Mesendoderm (in vitro differentiated cells): ENCODE measurements at regions not wholly inside any gene's neighbourhood (a gene's known extent, or its start where the extent isn't known, plus 50 kb on each side); places are given as distances from the start of the nearest gene placed in this dataset.
"Not testable (repeated sequence)": the region's sequence is repeated elsewhere in the genome, so short reads cannot be mapped to it uniquely, and the experiment has no call there.

Source experiments
- DNase-seq: peaks from one replicate; pipeline ENCODE4 v3.0.0; 2013
- H2AK5ac ChIP-seq: 2 replicates; pipeline ENCODE4 v1.6.1; 2013; ENCODE audit warnings: low read length, inconsistent platforms
- H2BK120ac ChIP-seq: 2 replicates; pipeline ENCODE4 v1.6.1; 2013; ENCODE audit warnings: low read depth, mild to moderate bottlenecking, low read length, moderate library complexity, mixed read lengths
- H2BK15ac ChIP-seq: replicated peaks from 2 replicates; pipeline ENCODE4 v1.6.1; 2013; ENCODE audit warnings: low read depth, mild to moderate bottlenecking, moderate library complexity
- H2BK5ac ChIP-seq: 2 replicates; pipeline ENCODE4 v1.6.1; 2013; ENCODE audit warnings: low read length, inconsistent platforms
- H3K18ac ChIP-seq: 2 replicates; pipeline ENCODE4 v1.6.1; 2013; ENCODE audit warnings: mild to moderate bottlenecking, low read length, mixed read lengths
- H3K23ac ChIP-seq: one replicate; pipeline ENCODE4 v1.6.1; 2013; ENCODE audit warnings: low read length
- H3K27ac ChIP-seq: 2 replicates; pipeline ENCODE4 v1.5.1; 2013; ENCODE audit warnings: low read depth, mild to moderate bottlenecking, inconsistent platforms, low read length, moderate library complexity
- H3K27me3 ChIP-seq: 2 replicates; pipeline ENCODE4 v1.6.1; 2013; ENCODE audit warnings: low read length, control low read depth, mild to moderate bottlenecking, inconsistent platforms; ENCODE audit not compliant: insufficient read depth, poor library complexity
- H3K36me3 ChIP-seq: 2 replicates; pipeline ENCODE4 v1.6.1; 2013; ENCODE audit warnings: low read length, inconsistent platforms; ENCODE audit not compliant: control insufficient read depth, insufficient read depth
- H3K4ac ChIP-seq: one replicate; pipeline ENCODE4 v1.6.1; 2013; ENCODE audit warnings: low read depth, mild to moderate bottlenecking, low read length, moderate library complexity
- H3K4me1 ChIP-seq: 2 replicates; pipeline ENCODE4 v1.6.1; 2013; ENCODE audit warnings: low read depth, low read length, inconsistent platforms; ENCODE audit not compliant: control insufficient read depth
- H3K4me2 ChIP-seq: 2 replicates; pipeline ENCODE4 v1.6.1; 2013; ENCODE audit warnings: low read length
- H3K4me3 ChIP-seq: 2 replicates; pipeline ENCODE4 v1.5.1; 2013; ENCODE audit warnings: mild to moderate bottlenecking, low read length
- H3K56ac ChIP-seq: one replicate; pipeline ENCODE4 v1.6.1; 2013; ENCODE audit warnings: low read length
- H3K79me1 ChIP-seq: 2 replicates; pipeline ENCODE4 v1.6.1; 2013; ENCODE audit warnings: low read length, inconsistent platforms
- H3K79me2 ChIP-seq: 2 replicates; pipeline ENCODE4 v1.6.1; 2013; ENCODE audit warnings: mild to moderate bottlenecking, low read length; ENCODE audit not compliant: control insufficient read depth, insufficient read depth
- H3K9ac ChIP-seq: 2 replicates; pipeline ENCODE4 v1.6.1; 2013; ENCODE audit warnings: low read length, inconsistent platforms
- H4K5ac ChIP-seq: one replicate; pipeline ENCODE4 v1.6.1; 2013; ENCODE audit warnings: low read length
- H4K8ac ChIP-seq: one replicate; pipeline ENCODE4 v1.6.1; 2013; ENCODE audit warnings: low read depth, mild to moderate bottlenecking, control low read depth, low read length, moderate library complexity
- WGBS: extraction: QIAGEN DNeasy Blood & Tissue Kit; methylation state at CpG from one replicate; pipeline ENCODE4 v1.1.7; 2013; ENCODE audit warnings: low lambda C conversion rate, missing lambda C conversion rate; ENCODE audit not compliant: insufficient coverage; ENCODE audit errors: extremely low coverage; 5-methylcytosine and 5-hydroxymethylcytosine counted together

DNA sequence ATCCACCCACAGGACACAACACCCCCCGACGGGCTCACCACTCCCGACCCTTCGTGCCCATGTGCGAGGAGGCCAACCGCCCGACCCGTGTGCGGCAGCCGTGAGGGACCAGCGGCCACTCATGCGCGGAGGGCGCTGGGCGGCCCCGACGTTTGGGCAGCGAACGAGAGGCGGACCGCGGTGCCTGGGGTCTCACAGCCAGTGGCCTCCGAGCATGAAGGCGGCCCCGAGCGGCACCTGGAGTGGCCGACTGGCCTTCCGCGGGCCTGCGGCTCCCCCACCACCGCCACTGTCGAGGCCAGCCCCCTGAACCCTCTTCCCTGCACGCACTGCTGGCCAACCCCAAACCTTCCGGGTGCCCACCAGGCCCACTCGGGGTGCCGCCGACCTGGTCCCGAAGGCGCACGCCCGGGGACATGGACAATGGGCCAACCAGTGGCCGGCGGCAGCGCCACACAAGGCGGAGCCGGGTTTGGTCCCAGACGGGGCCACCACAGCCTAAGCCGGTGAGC lies 4274.9 kb upstream of the OR11H1 start:
- Histone ChIP-seq H3K79me2 (no peaks in the 10 kb centered on the region), H2BK120ac (no peak overlapping the region), H3K23ac (no peak overlapping the region), H3K79me1 (no peaks in the 10 kb centered on the region), H3K4ac (no peak overlapping the region), H3K4me2 (no peak overlapping the region), H3K56ac (no peak overlapping the region), H2BK5ac (no peak overlapping the region), H2BK15ac (no peak overlapping the region), H2AK5ac (no peak overlapping the region), H3K18ac (no peak overlapping the region), H3K27me3 (no peaks in the 10 kb centered on the region), H4K5ac (no peak overlapping the region), H3K27ac (no peak overlapping the region), H3K4me3 (no peak overlapping the region), H3K9ac (no peak overlapping the region), H3K4me1 (no peaks in the 10 kb centered on the region), H4K8ac (no peak overlapping the region), H3K36me3 (no peaks in the 10 kb centered on the region)
- no peak for DNase-seq
- WGBS = no CpG with 5 or more reads among the region's 48 CpGs

DNA sequence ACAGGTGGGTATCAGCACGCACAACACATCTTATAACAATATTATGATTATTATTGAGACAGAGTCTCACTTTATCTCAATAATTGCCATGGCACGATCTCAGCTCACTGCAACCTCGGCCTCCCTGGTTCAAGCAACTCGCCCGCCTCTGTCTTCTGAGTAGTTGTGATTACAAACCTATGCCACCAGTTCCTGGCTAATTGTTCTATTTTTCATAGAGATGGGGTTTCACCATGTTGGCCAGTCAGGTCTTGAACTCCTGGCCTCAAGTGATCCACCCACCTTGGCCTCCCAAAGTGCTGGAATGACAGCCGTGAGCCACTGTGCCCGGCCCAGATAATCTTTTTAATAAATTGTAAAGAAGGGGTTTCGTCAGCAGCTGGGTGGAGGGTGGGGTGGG lies 4257.0 kb upstream of the OR11H1 start:
- not testable (repeated sequence) for H3K4ac ChIP-seq, H3K27ac ChIP-seq, H3K23ac ChIP-seq, H4K5ac ChIP-seq, H3K4me2 ChIP-seq, H2BK15ac ChIP-seq, H3K9ac ChIP-seq, H2BK120ac ChIP-seq, H3K4me3 ChIP-seq, H4K8ac ChIP-seq, H3K27me3 ChIP-seq, H3K4me1 ChIP-seq, H3K36me3 ChIP-seq, H3K18ac ChIP-seq, H3K79me2 ChIP-seq, H3K56ac ChIP-seq, DNase-seq, H2AK5ac ChIP-seq, H3K79me1 ChIP-seq, H2BK5ac ChIP-seq
- no CpG with 5 or more reads among the region's 8 CpGs for WGBS

DNA sequence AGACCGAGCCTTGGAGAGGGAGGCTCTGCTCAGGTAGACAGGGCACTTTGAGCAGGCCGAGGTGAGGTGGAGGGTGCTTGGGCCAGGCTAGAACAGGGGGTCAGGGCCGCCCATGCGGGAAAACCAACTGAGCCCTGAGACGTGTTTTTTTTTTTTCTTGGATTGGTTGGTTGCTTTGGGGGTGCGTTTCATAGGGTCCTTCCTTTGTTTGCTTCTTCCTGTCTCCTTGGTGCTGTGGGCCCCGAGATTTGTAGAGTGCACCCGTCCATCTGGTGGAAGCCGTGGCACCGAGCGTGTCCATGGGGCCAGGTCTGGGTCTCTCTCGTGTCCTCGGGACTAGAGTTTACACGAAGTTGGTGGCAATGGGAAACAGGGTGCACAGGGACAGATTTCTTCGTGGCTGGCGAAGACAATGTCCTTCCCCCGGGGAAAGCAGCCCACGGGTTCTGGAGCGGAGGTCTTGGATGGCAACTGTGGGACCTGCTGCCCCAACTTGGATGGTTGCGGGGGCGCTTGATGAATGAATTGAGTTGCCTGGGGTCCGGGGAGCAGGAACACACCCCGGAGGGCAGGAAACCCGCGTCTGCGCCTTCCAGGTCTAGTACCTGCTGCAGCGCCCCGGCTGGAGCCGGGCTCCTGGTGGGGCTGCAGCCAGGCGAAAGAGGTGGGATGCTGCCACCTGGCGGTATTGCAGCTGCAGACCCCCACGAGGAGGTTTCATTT lies 4242.7 kb upstream of the OR11H1 start:
- H3K9ac ChIP-seq, H3K4ac ChIP-seq, H3K79me2 ChIP-seq, H3K79me1 ChIP-seq, H2BK5ac ChIP-seq, H4K8ac ChIP-seq, H3K27ac ChIP-seq, H3K4me1 ChIP-seq, H2BK120ac ChIP-seq, H3K4me2 ChIP-seq, H3K4me3 ChIP-seq, H3K27me3 ChIP-seq, H3K36me3 ChIP-seq, H2BK15ac ChIP-seq, H2AK5ac ChIP-seq, H3K56ac ChIP-seq, H3K18ac ChIP-seq, H4K5ac ChIP-seq, H3K23ac ChIP-seq: not testable (repeated sequence)
- DNase-seq = peak; percentile 5
- no CpG with 5 or more reads among the region's 32 CpGs for WGBS

DNA sequence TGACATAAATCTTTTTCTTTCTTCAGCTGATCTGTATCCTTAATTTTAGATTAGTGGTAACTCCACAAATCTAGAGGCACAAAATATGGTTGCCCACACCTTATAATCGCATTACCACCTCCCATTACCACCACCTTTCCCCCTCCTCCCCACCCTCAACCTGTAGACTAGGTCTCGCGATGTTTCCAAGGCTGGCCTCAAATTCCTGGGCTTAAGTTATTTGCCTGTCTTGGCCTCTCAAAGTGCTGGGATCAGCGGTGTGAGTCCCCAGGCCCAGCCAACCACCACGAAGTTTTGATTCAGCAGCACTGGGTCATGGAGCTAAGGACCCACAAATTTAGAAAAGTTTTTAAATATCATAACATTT lies 4242.2 kb upstream of the OR11H1 start:
- not testable (repeated sequence) for H3K4me2 ChIP-seq, H3K4ac ChIP-seq, H3K23ac ChIP-seq, H2BK15ac ChIP-seq, H2BK120ac ChIP-seq, H3K9ac ChIP-seq, H2AK5ac ChIP-seq, H2BK5ac ChIP-seq, H3K27me3 ChIP-seq, H3K79me1 ChIP-seq, H3K56ac ChIP-seq, H4K5ac ChIP-seq, H3K79me2 ChIP-seq, H4K8ac ChIP-seq, H3K4me3 ChIP-seq, H3K27ac ChIP-seq, H3K18ac ChIP-seq, DNase-seq, H3K36me3 ChIP-seq, H3K4me1 ChIP-seq
- no CpG with 5 or more reads among the region's 5 CpGs for WGBS

DNA sequence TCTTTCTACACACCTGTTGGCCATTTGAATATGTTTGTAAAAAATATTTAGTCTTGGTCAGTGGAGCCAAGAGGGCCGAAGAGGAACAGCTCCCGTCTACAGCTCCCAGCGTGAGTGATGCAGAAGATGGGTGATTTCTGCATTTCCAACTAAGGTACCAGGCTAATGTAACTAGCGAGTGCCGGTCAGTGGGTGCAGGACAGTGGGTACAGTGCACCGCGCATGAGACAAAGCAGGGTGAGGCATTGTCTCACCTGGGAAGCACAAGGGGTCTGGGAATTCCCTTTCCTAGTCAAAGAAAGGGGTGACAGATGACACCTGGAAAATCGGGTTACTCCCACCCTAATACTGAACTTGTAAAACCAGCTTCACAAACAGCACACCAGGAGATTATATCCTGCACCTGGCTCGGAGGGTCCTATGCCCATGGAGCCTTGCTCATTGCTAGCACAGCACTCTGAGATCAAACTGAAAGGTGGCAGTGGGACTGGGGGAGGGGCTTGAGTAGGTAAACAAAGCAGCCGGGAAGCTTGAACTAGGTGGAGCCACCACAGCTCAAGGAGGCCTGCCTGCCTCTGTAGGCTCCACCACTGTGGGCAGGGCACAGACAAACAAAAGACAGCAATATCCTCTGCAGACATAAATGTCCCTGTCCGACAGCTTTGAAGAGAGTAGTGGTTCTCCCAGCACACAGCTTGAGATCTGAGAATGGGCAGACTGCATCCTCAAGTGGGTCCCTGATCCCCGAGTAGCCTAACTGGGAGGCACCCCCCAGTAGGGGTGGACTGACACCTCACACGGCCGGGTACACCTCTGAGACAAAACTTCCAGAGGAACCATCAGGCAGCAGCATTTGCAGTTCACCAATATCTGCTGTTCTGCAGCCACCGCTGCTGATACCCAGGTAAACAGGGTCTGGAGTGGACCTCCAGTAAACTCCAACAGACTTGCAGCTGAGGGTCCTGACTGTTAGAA lies 4239.5 kb upstream of the OR11H1 start:
- H3K56ac ChIP-seq, H3K4me2 ChIP-seq, H3K4ac ChIP-seq, H2BK120ac ChIP-seq, H3K23ac ChIP-seq, H3K36me3 ChIP-seq, H3K79me1 ChIP-seq, H2BK5ac ChIP-seq, H4K8ac ChIP-seq, H3K27me3 ChIP-seq, H3K27ac ChIP-seq, H2BK15ac ChIP-seq, H3K4me1 ChIP-seq, DNase-seq, H3K9ac ChIP-seq, H2AK5ac ChIP-seq, H3K79me2 ChIP-seq, H3K18ac ChIP-seq, H4K5ac ChIP-seq: not testable (repeated sequence)
- H3K4me3 ChIP-seq = peak overlapping the region; percentile 33
- WGBS = no CpG with 5 or more reads among the region's 15 CpGs
